ENCODE measurements at regions not wholly inside any gene's neighbourhood (a gene's known extent, or its start where the extent isn't known, plus 50 kb on each side); places are given as distances from the start of the nearest gene placed in this dataset.

GRCh38 chr9:38315085-38315595, 77.4 kb upstream of the ALDH1B1 start:
- Histone ChIP-seq H3K27ac (no peak overlapping the region), H3K4me1 (peaks cover 27% of the 10 kb centered on the region), H4K20me1 (no peaks in the 10 kb centered on the region), H3K36me3 (no peaks in the 10 kb centered on the region), H3K9ac (no peak overlapping the region), H3K9me3 (no peaks in the 10 kb centered on the region), H3K27me3 (no peaks in the 10 kb centered on the region), H3K4me3 (no peak overlapping the region), H3K4me2 (no peak overlapping the region)
- TF ChIP-seq Cebpa-rat (IDR thresholded peaks at IDR 0.05): no peak

GRCh38 chr9:38313421-38313820, 79.1 kb upstream of the ALDH1B1 start:
- Histone ChIP-seq H3K9me3 (no peaks in the 10 kb centered on the region), H3K27me3 (no peaks in the 10 kb centered on the region), H3K4me3 (no peak overlapping the region), H3K9ac (no peak overlapping the region), H3K4me2 (no peak overlapping the region), H3K4me1 (peaks cover 33% of the 10 kb centered on the region), H3K27ac (no peak overlapping the region), H4K20me1 (no peaks in the 10 kb centered on the region), H3K36me3 (no peaks in the 10 kb centered on the region)
- TF ChIP-seq Cebpa-rat (IDR thresholded peaks at IDR 0.05): no peak

- H3K27ac ChIP-seq: no peak overlapping the region
- H4K20me1 ChIP-seq: no peaks in the 10 kb centered on the region
- no peaks in the 10 kb centered on the region for H3K27me3 ChIP-seq
- no peak overlapping the region for H3K4me3 ChIP-seq
- no peak for TF ChIP-seq Cebpa-rat (IDR thresholded peaks at IDR 0.05)
- H3K9me3 ChIP-seq: no peaks in the 10 kb centered on the region
- peaks cover 31% of the 10 kb centered on the region for H3K4me1 ChIP-seq
- no peak overlapping the region for H3K4me2 ChIP-seq
- no peak overlapping the region for H3K9ac ChIP-seq
- no peaks in the 10 kb centered on the region for H3K36me3 ChIP-seq
These were observed 80.1 kb upstream of the ALDH1B1 start for GRCh38 chr9:38312406-38312805.

GRCh38 chr9:38311382-38312270, 80.9 kb upstream of the ALDH1B1 start:
- 0 out of 2 replicates have a peak overlapping the region, but pooled peaks have one; percentile 35 for H3K9ac ChIP-seq
- no peak for TF ChIP-seq Cebpa-rat (IDR thresholded peaks at IDR 0.05)
- no peak overlapping the region for H3K4me3 ChIP-seq
- H3K27ac ChIP-seq: peak overlapping the region; percentile 56
- peaks cover 31% of the 10 kb centered on the region for H3K4me1 ChIP-seq
- 0 out of 2 replicates have a peak, but pooled peaks cover 2% of the 10 kb centered on the region for H3K9me3 ChIP-seq
- H3K36me3 ChIP-seq: no peaks in the 10 kb centered on the region
- H3K4me2 ChIP-seq: peak overlapping the region; percentile 76
- no peaks in the 10 kb centered on the region for H4K20me1 ChIP-seq
- H3K27me3 ChIP-seq: no peaks in the 10 kb centered on the region

GRCh38 chr9:38309324-38310195, 82.9 kb upstream of the ALDH1B1 start:
- H3K4me3 ChIP-seq: no peak overlapping the region
- no peaks in the 10 kb centered on the region for H3K36me3 ChIP-seq
- H3K4me1 ChIP-seq: peaks cover 31% of the 10 kb centered on the region
- H3K9ac ChIP-seq: no peak overlapping the region
- H3K4me2 ChIP-seq: peak overlapping the region; percentile 76
- no peak for TF ChIP-seq Cebpa-rat (IDR thresholded peaks at IDR 0.05)
- 0 out of 2 replicates have a peak, but pooled peaks cover 2% of the 10 kb centered on the region for H3K9me3 ChIP-seq
- no peaks in the 10 kb centered on the region for H4K20me1 ChIP-seq
- H3K27ac ChIP-seq: no peak overlapping the region
- H3K27me3 ChIP-seq: no peaks in the 10 kb centered on the region

GRCh38 chr9:38308136-38308535, 84.4 kb upstream of the ALDH1B1 start:
- TF ChIP-seq Cebpa-rat (IDR thresholded peaks at IDR 0.05): no peak
- H3K27ac ChIP-seq: no peak overlapping the region

GRCh38 chr9:38306899-38307298, 85.6 kb upstream of the ALDH1B1 start:
- no peak for TF ChIP-seq Cebpa-rat (IDR thresholded peaks at IDR 0.05)
- Histone ChIP-seq H3K4me2 (no peak overlapping the region), H3K27me3 (no peaks in the 10 kb centered on the region), H3K36me3 (no peaks in the 10 kb centered on the region), H3K4me3 (no peak overlapping the region), H3K9me3 (0 out of 2 replicates have a peak, but pooled peaks cover 2% of the 10 kb centered on the region), H4K20me1 (no peaks in the 10 kb centered on the region), H3K9ac (no peak overlapping the region), H3K4me1 (peaks cover 31% of the 10 kb centered on the region), H3K27ac (no peak overlapping the region)

More at GRCh38 chr9:38308136-38308535, 84.4 kb upstream of the ALDH1B1 start:
- no peak overlapping the region for H3K4me3 ChIP-seq
- no peak overlapping the region for H3K4me2 ChIP-seq
- no peaks in the 10 kb centered on the region for H3K36me3 ChIP-seq
- no peaks in the 10 kb centered on the region for H3K27me3 ChIP-seq
- no peak overlapping the region for H3K9ac ChIP-seq
- H3K9me3 ChIP-seq: 0 out of 2 replicates have a peak, but pooled peaks cover 2% of the 10 kb centered on the region
- no peaks in the 10 kb centered on the region for H4K20me1 ChIP-seq
- peaks cover 31% of the 10 kb centered on the region for H3K4me1 ChIP-seq

- H3K4me1 ChIP-seq: peaks cover 20% of the 10 kb centered on the region
- H3K4me2 ChIP-seq: no peak overlapping the region
- H3K27me3 ChIP-seq: no peaks in the 10 kb centered on the region
- H3K4me3 ChIP-seq: no peak overlapping the region
- TF ChIP-seq Cebpa-rat (IDR thresholded peaks at IDR 0.05): no peak
- 0 out of 2 replicates have a peak, but pooled peaks cover 2% of the 10 kb centered on the region for H3K9me3 ChIP-seq
- H3K9ac ChIP-seq: no peak overlapping the region
- no peaks in the 10 kb centered on the region for H3K36me3 ChIP-seq
- H3K27ac ChIP-seq: no peak overlapping the region
- no peaks in the 10 kb centered on the region for H4K20me1 ChIP-seq
These were observed 86.9 kb upstream of the ALDH1B1 start for GRCh38 chr9:38305582-38305981.

GRCh38 chr9:38301376-38302106, 91.0 kb upstream of the ALDH1B1 start:
- Histone ChIP-seq H3K27me3 (no peaks in the 10 kb centered on the region), H3K4me2 (no peak overlapping the region), H3K36me3 (no peaks in the 10 kb centered on the region), H3K4me1 (0 out of 2 replicates have a peak, but pooled peaks cover 4% of the 10 kb centered on the region), H4K20me1 (no peaks in the 10 kb centered on the region), H3K9ac (no peak overlapping the region), H3K4me3 (no peak overlapping the region), H3K9me3 (no peaks in the 10 kb centered on the region), H3K27ac (no peak overlapping the region)
- TF ChIP-seq Cebpa-rat (IDR thresholded peaks at IDR 0.05): no peak

All from BLaER1 (cell line).